A549 (cell line): ENCODE measurements at regions not wholly inside any gene's neighbourhood (a gene's known extent, or its start where the extent isn't known, plus 50 kb on each side); places are given as distances from the start of the nearest gene placed in this dataset.

ENCODE experiments used
- POLR2A ChIP-seq: IDR thresholded peaks from 2 replicates; pipeline ENCODE4 v1.6.1; 2012; ENCODE audit warnings: mild to moderate bottlenecking, low read length
- RNF2 ChIP-seq: fragments of 200-600 bp; sonication (generic); IDR thresholded peaks from 2 replicates; pipeline ENCODE4 v1.6.1; 2016; ENCODE audit warnings: low read depth, mild to moderate bottlenecking, antibody characterized with exemption, moderate library complexity, borderline replicate concordance
- SMC3 ChIP-seq: fragments of >200 bp; sonication (Bioruptor Twin); formaldehyde crosslinking; IDR thresholded peaks from 3 replicates; pipeline ENCODE4 v1.6.1; 2018; ENCODE audit warnings: inconsistent platforms
- SREBF2 ChIP-seq: fragments of 450-650 bp; IDR thresholded peaks from 2 replicates; pipeline ENCODE4 v1.6.1; 2014; ENCODE audit warnings: mild to moderate bottlenecking, moderate library complexity
- TF ChIP-seq, protein P1 (sequence below): fragments of >200 bp; sonication (Bioruptor Twin); formaldehyde crosslinking; IDR thresholded peaks from 3 replicates; pipeline ENCODE4 v1.5.1; 2016

DNA sequence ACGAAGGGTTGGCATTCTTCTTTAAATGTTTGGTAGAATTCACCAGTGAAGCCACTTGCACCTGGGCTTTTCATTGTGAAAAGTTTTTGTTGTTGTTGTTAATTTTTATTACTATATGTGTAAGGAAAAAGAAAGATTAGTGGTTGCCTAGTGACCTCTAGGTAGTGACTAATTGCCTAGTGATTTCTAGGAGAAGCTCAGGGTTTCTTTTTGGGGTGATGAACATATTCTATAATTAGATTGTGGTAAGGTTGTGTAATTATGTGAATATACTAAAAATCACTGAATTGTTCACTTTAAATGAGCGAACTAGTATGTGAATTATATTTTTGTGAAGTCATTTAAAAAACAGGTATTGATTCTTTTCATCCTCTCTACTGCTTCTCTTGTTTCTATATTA lies 123.8 kb upstream of the TMEM170B start:
- TF ChIP-seq, protein P1, sequence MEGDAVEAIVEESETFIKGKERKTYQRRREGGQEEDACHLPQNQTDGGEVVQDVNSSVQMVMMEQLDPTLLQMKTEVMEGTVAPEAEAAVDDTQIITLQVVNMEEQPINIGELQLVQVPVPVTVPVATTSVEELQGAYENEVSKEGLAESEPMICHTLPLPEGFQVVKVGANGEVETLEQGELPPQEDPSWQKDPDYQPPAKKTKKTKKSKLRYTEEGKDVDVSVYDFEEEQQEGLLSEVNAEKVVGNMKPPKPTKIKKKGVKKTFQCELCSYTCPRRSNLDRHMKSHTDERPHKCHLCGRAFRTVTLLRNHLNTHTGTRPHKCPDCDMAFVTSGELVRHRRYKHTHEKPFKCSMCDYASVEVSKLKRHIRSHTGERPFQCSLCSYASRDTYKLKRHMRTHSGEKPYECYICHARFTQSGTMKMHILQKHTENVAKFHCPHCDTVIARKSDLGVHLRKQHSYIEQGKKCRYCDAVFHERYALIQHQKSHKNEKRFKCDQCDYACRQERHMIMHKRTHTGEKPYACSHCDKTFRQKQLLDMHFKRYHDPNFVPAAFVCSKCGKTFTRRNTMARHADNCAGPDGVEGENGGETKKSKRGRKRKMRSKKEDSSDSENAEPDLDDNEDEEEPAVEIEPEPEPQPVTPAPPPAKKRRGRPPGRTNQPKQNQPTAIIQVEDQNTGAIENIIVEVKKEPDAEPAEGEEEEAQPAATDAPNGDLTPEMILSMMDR = no peak
- TF ChIP-seq SMC3 = no peak
- TF ChIP-seq SREBF2 = no peak
- TF ChIP-seq RNF2 = no peak
- TF ChIP-seq POLR2A = no peak
